IMR-90 (cell line): ENCODE measurements at regions not wholly inside any gene's neighbourhood (a gene's known extent, or its start where the extent isn't known, plus 50 kb on each side); places are given as distances from the start of the nearest gene placed in this dataset.

Experiments used
- ATAC-seq: fragments of 200-7000 bp; cut with Tn5 transposase; 2 replicates; pipeline ENCODE4 v1.9.1; 2020; ENCODE audit warnings: low read depth, mild to moderate bottlenecking, moderate library complexity
- BruUV-seq: library from RNA; stranded (reverse); fragments of 400-500 nt; replicated peaks from 2 replicates; lab custom pipeline; 2021; lab: Mats Ljungman, UMichigan
- CTCF ChIA-PET: fragments of 300-600 bp; formaldehyde crosslinking; extraction: SDS; loops from one replicate; lab custom pipeline; 2021; ENCODE audit warnings: antibody characterized with exemption; lab: Yijun Ruan, JAX
- POLR2A ChIA-PET: fragments of 300-600 bp; sonication (Branson Sonifier 250); formaldehyde crosslinking; loops from one replicate; lab custom pipeline; 2022; ENCODE audit warnings: antibody characterized with exemption; ENCODE audit not compliant: unreplicated experiment; lab: Charles Lee
- DNase-seq: peaks from one replicate; pipeline ENCODE4 v3.0.0; 2013
- H2AFZ ChIP-seq: replicated peaks from 2 replicates; pipeline ENCODE3; 2013; ENCODE audit warnings: low read length, mild to moderate bottlenecking; ENCODE audit not compliant: poor library complexity
- H2AK5ac ChIP-seq: 2 replicates; pipeline ENCODE4 v1.6.1; 2013; ENCODE audit warnings: low read depth, low read length, inconsistent platforms
- H2AK9ac ChIP-seq: replicated peaks from 2 replicates; pipeline ENCODE3; 2013; ENCODE audit warnings: mild to moderate bottlenecking, low read depth, low read length, moderate library complexity; ENCODE audit not compliant: poor library complexity
- H2BK120ac ChIP-seq: 2 replicates; pipeline ENCODE4 v1.6.1; 2013; ENCODE audit warnings: low read depth, low read length, inconsistent platforms
- H2BK15ac ChIP-seq: 3 replicates; pipeline ENCODE4 v1.6.1; 2013; ENCODE audit warnings: low read depth, low read length, inconsistent platforms
- H2BK20ac ChIP-seq: 2 replicates; pipeline ENCODE4 v1.6.1; 2013; ENCODE audit warnings: low read depth, mild to moderate bottlenecking, inconsistent platforms, low read length, moderate library complexity
- H2BK5ac ChIP-seq: 2 replicates; pipeline ENCODE4 v1.6.1; 2013; ENCODE audit warnings: mild to moderate bottlenecking, low read depth, low read length, inconsistent platforms; ENCODE audit not compliant: poor library complexity, severe bottlenecking
- H3K14ac ChIP-seq: replicated peaks from 2 replicates; pipeline ENCODE4 v1.6.1; 2013; ENCODE audit warnings: low read depth, low read length, inconsistent platforms
- H3K18ac ChIP-seq: 2 replicates; pipeline ENCODE4 v1.6.1; 2013; ENCODE audit warnings: low read depth, low read length, control low read depth
- H3K23ac ChIP-seq: 2 replicates; pipeline ENCODE4 v1.6.1; 2013; ENCODE audit warnings: low read depth, low read length, inconsistent platforms
- H3K27ac ChIP-seq: 2 replicates; pipeline ENCODE4 v1.5.1; 2013; ENCODE audit warnings: mild to moderate bottlenecking, control low read depth, low read length; ENCODE audit not compliant: insufficient read depth
- H3K27me3 ChIP-seq: 2 replicates; pipeline ENCODE4 v1.6.1; 2013; ENCODE audit warnings: low read length; ENCODE audit not compliant: control insufficient read depth, insufficient read depth
- H3K36me3 ChIP-seq: 2 replicates; pipeline ENCODE4 v1.6.1; 2013; ENCODE audit warnings: low read length, mixed read lengths; ENCODE audit not compliant: control insufficient read depth, insufficient read depth
- H3K4ac ChIP-seq: 2 replicates; pipeline ENCODE4 v1.6.1; 2013; ENCODE audit warnings: low read depth, low read length, inconsistent platforms
- H3K4me1 ChIP-seq: 2 replicates; pipeline ENCODE4 v1.6.1; 2013; ENCODE audit warnings: low read length, mixed read lengths; ENCODE audit not compliant: control insufficient read depth, insufficient read depth
- H3K4me2 ChIP-seq: 2 replicates; pipeline ENCODE4 v1.6.1; 2013; ENCODE audit warnings: low read depth, mild to moderate bottlenecking, control low read depth, low read length, moderate library complexity
- H3K4me3 ChIP-seq: 2 replicates; pipeline ENCODE4 v1.5.1; 2013; ENCODE audit warnings: low read depth, mild to moderate bottlenecking, control low read depth, low read length, moderate library complexity; ENCODE audit not compliant: insufficient read depth
- H3K56ac ChIP-seq: 2 replicates; pipeline ENCODE4 v1.6.1; 2013; ENCODE audit warnings: low read length, inconsistent platforms; ENCODE audit not compliant: insufficient read depth; ENCODE audit errors: extremely low read depth
- H3K79me1 ChIP-seq, 2 experiments: 2 replicates each; pipeline ENCODE4 v1.6.1; 2013; ENCODE audit warnings: low read length in 2 of 2, inconsistent platforms in 1 of 2, low read depth in 1 of 2
- H3K9ac ChIP-seq: 2 replicates; pipeline ENCODE4 v1.6.1; 2013; ENCODE audit warnings: low read depth, low read length, control low read depth
- H3K9me1 ChIP-seq: 2 replicates; pipeline ENCODE4 v1.6.1; 2013; ENCODE audit warnings: low read length, inconsistent platforms; ENCODE audit not compliant: insufficient read depth
- H3K9me3 ChIP-seq: 2 replicates; pipeline ENCODE4 v1.6.1; 2013; ENCODE audit warnings: low read length; ENCODE audit not compliant: control insufficient read depth, insufficient read depth
- H4K20me1 ChIP-seq: 2 replicates; pipeline ENCODE4 v1.6.1; 2013; ENCODE audit warnings: low read length, inconsistent platforms; ENCODE audit not compliant: insufficient read depth
- H4K5ac ChIP-seq: 2 replicates; pipeline ENCODE4 v1.6.1; 2013; ENCODE audit warnings: mild to moderate bottlenecking, low read depth, low read length, control low read depth
- H4K8ac ChIP-seq, 2 experiments: 2 replicates each; pipeline ENCODE4 v1.6.1; 2013; ENCODE audit warnings: low read depth in 2 of 2, low read length in 2 of 2, control low read depth in 1 of 2, inconsistent platforms in 1 of 2
- H4K91ac ChIP-seq: 2 replicates; pipeline ENCODE4 v1.6.1; 2013; ENCODE audit warnings: low read depth, low read length, inconsistent platforms; ENCODE audit not compliant: insufficient read depth
- BHLHE40 ChIP-seq: fragments of 150-350 bp; IDR thresholded peaks from 2 replicates; pipeline ENCODE4 v1.6.1; 2016; ENCODE audit warnings: mild to moderate bottlenecking, low read depth, low read length
- CEBPB ChIP-seq: IDR thresholded peaks from 2 replicates; pipeline ENCODE4 v1.6.1; 2012; ENCODE audit warnings: low read depth, low read length, improper control_type of control experiment
- CTCF ChIP-seq: conservative IDR thresholded peaks from 2 replicates; pipeline ENCODE4 v1.5.1; 2012; ENCODE audit warnings: mild to moderate bottlenecking, low read depth, low read length, improper control_type of control experiment
- FOS ChIP-seq: fragments of 150-350 bp; IDR thresholded peaks from 2 replicates; pipeline ENCODE4 v1.6.1; 2016; ENCODE audit warnings: low read depth, low read length
- MAFK ChIP-seq: IDR thresholded peaks from 2 replicates; pipeline ENCODE4 v1.6.1; 2012; ENCODE audit warnings: low read depth, low read length, improper control_type of control experiment
- MAZ ChIP-seq: IDR thresholded peaks from 2 replicates; pipeline ENCODE4 v1.6.1; 2012; ENCODE audit warnings: low read depth, mild to moderate bottlenecking, low read length, improper control_type of control experiment, moderate library complexity, borderline replicate concordance
- MXI1 ChIP-seq: IDR thresholded peaks from 2 replicates; pipeline ENCODE4 v1.6.1; 2012; ENCODE audit warnings: low read depth, mild to moderate bottlenecking, low read length, moderate library complexity, borderline replicate concordance
- NFE2L2 ChIP-seq: fragments of 150-350 bp; IDR thresholded peaks from 2 replicates; pipeline ENCODE4 v1.6.1; 2016; ENCODE audit warnings: low read depth, mild to moderate bottlenecking, low read length
- POLR2A ChIP-seq: IDR thresholded peaks from 2 replicates; pipeline ENCODE4 v1.6.1; 2012; ENCODE audit warnings: mild to moderate bottlenecking, low read depth, low read length
- RAD21 ChIP-seq: IDR thresholded peaks from 2 replicates; pipeline ENCODE4 v1.6.1; 2012; ENCODE audit warnings: low read length, improper control_type of control experiment
- RCOR1 ChIP-seq: IDR thresholded peaks from 2 replicates; pipeline ENCODE4 v1.6.1; 2012; ENCODE audit warnings: mild to moderate bottlenecking, low read length, improper control_type of control experiment; ENCODE audit not compliant: insufficient replicate concordance
- WGBS, 2 experiments: methylation state at CpG; one replicate each; pipeline versions ENCODE4 v1.1.5 to v1.1.7; 2013; ENCODE audit warnings: missing lambda C conversion rate in 2 of 2; ENCODE audit not compliant: insufficient read length in 1 of 2; ENCODE audit errors: extremely low coverage in 2 of 2; 5-methylcytosine and 5-hydroxymethylcytosine counted together
- dilution Hi-C: fragments of 300-500 bp; cut with HindIII; formaldehyde crosslinking; loops from one replicate; pipeline ENCODE4 v1.14.3; 2018; ENCODE audit warnings: low sequenced_read_pairs; ENCODE audit not compliant: unreplicated experiment
- in situ Hi-C: fragments of 300-500 bp; cut with MboI; formaldehyde crosslinking; loops from 3 replicates; pipeline ENCODE4 v1.14.3; 2019; ENCODE audit warnings: low sequenced_read_pairs, inconsistent platforms, mixed read lengths
- intact Hi-C: fragments of 100-400 bp; cut with micrococcal nuclease; formaldehyde crosslinking; loops from 2 replicates; pipeline ENCODE4 v1.10.0; 2022

DNA sequence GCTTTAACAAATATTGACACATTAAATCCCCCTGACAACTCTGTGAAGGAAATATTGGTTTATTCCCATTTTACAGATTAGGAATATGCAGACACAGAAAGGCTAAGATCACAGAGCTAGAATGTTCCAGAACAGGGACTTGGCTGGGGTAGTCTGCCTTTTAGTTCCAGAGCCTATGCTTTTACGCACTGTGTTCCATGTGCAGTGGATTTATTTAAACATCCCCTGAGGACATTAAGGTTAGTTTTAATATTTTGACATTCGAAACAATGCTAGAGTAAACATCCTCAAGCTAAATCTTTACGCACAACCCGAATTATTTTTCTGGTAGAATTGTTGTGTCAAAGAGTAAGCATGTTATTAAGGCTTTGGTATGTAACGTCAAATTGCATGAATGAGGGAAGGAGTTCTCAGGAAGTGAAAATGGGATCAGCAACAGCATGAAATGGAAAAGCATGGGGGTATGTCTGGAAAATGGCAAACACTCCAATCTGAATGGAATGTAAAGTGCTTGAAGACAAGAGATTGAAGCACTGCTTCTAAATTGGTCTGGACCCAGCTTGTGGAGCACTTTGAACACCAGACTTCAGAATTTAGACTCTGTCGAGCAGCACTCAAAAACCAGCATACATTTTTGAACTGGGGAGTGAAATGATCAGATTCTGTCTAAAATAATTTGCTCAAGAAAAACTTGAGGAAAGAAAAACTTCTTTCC lies 429.9 kb downstream of the CD83 start (continued):
- TF ChIP-seq MXI1 = no peak
- TF ChIP-seq CTCF = no peak

- CTCF ChIA-PET = no interaction called here
- H2BK5ac ChIP-seq = no peak overlapping the region
- no peaks in the 10 kb centered on the region for H3K9me3 ChIP-seq
- no peak overlapping the region for H3K9ac ChIP-seq
- no peak overlapping the region for H4K5ac ChIP-seq
- no peaks in the 10 kb centered on the region for H3K9me1 ChIP-seq
- H3K23ac ChIP-seq = no peak overlapping the region
- no peak overlapping the region for H3K14ac ChIP-seq
- BruUV-seq = no TSS peak
- no peaks in the 10 kb centered on the region for H3K79me1 ChIP-seq
- peak overlapping the region; percentile 17 for H2AK9ac ChIP-seq
- POLR2A ChIA-PET = no interaction called here
- no peak overlapping the region for H3K56ac ChIP-seq
- H2AFZ ChIP-seq = no peak overlapping the region
- intact Hi-C loops = no loop called here
- ATAC-seq (no peak), DNase-seq (no peak)
- 40% methylated on average over 2 of the region's 6 CpGs; no CpG with 5 or more reads in 1 of the 2 experiments for WGBS, 2 experiments
- H3K27me3 ChIP-seq = peaks cover 2% of the 10 kb centered on the region; the same call in 1 of the 2 replicates
- H3K36me3 ChIP-seq = no peaks in the 10 kb centered on the region
- no peak overlapping the region for H3K27ac ChIP-seq
- H2BK15ac ChIP-seq = no peak overlapping the region
- no peak overlapping the region for H4K8ac ChIP-seq
- no peak overlapping the region for H3K4ac ChIP-seq
- H4K20me1 ChIP-seq = no peaks in the 10 kb centered on the region
- H2BK20ac ChIP-seq = no peak overlapping the region
- no peak overlapping the region for H3K4me2 ChIP-seq
- no peak overlapping the region for H3K4me3 ChIP-seq
- no peak overlapping the region for H2BK120ac ChIP-seq
- dilution Hi-C loops = no loop called here
- no peaks in the 10 kb centered on the region for H3K4me1 ChIP-seq
- H4K91ac ChIP-seq = no peak overlapping the region
- no peak overlapping the region for H3K18ac ChIP-seq
- in situ Hi-C loops = no loop called here
- no peak overlapping the region for H2AK5ac ChIP-seq
- TF ChIP-seq BHLHE40 = no peak
- no peak for TF ChIP-seq MAZ
- no peak for TF ChIP-seq CEBPB
- no peak for TF ChIP-seq POLR2A
- TF ChIP-seq NFE2L2 = no peak
- no peak for TF ChIP-seq RAD21
- no peak for TF ChIP-seq FOS
- no peak for TF ChIP-seq RCOR1
- no peak for TF ChIP-seq MXI1
- TF ChIP-seq MAFK = no peak
- TF ChIP-seq CTCF = no peak
Measured at GRCh38 chr6:14549304-14549770, 431.8 kb downstream of the CD83 start.
